A673 (cell line): ENCODE measurements at regions not wholly inside any gene's neighbourhood (a gene's known extent, or its start where the extent isn't known, plus 50 kb on each side); places are given as distances from the start of the nearest gene placed in this dataset.
A peak's percentile ranks its signal among the peaks of the same experiment; 100 is the strongest.

ENCODE experiments used
- BruUV-seq: library from RNA; stranded (reverse); fragments of 400-500 nt; replicated peaks from 2 replicates; lab custom pipeline; 2021; lab: Mats Ljungman, UMichigan
- CTCF ChIA-PET: fragments of 300-600 bp; sonication (Branson Sonifier 250); formaldehyde crosslinking; loops from one replicate; lab custom pipeline; 2022; ENCODE audit warnings: antibody characterized with exemption; lab: Charles Lee
- POLR2A ChIA-PET: fragments of 300-600 bp; sonication (Branson Sonifier 250); formaldehyde crosslinking; loops from one replicate; lab custom pipeline; 2022; ENCODE audit warnings: antibody characterized with exemption; ENCODE audit not compliant: low non-redundant PET; lab: Charles Lee
- DNase-seq: peaks from one replicate; pipeline ENCODE4 v3.0.0-alpha.2; 2015; ENCODE audit warnings: low spot score
- H3K27ac ChIP-seq: fragments of 200-600 bp; sonication (generic); 2 replicates; pipeline ENCODE4 v1.5.1; 2016; ENCODE audit warnings: mixed run types, low read depth, mild to moderate bottlenecking, mixed read lengths, antibody characterized with exemption, low read length; ENCODE audit not compliant: poor library complexity, severe bottlenecking
- H3K27me3 ChIP-seq: fragments of 200-600 bp; sonication (generic); replicated peaks from 2 replicates; pipeline ENCODE4 v1.6.1; 2017; ENCODE audit warnings: mixed run types, low read depth, mild to moderate bottlenecking, mixed read lengths, antibody characterized with exemption, low read length; ENCODE audit not compliant: insufficient read depth, poor library complexity
- H3K36me3 ChIP-seq: fragments of 200-600 bp; sonication (generic); 2 replicates; pipeline ENCODE4 v1.6.1; 2016; ENCODE audit warnings: mixed run types, mild to moderate bottlenecking, mixed read lengths, antibody characterized with exemption, low read length; ENCODE audit not compliant: insufficient read depth, poor library complexity, severe bottlenecking
- H3K4me1 ChIP-seq: fragments of 200-600 bp; sonication (generic); 2 replicates; pipeline ENCODE4 v1.6.1; 2017; ENCODE audit warnings: mixed run types, mild to moderate bottlenecking, mixed read lengths, antibody characterized with exemption, low read length; ENCODE audit not compliant: insufficient read depth, poor library complexity, severe bottlenecking
- H3K4me3 ChIP-seq: fragments of 200-600 bp; sonication (generic); 2 replicates; pipeline ENCODE4 v1.5.1; 2016; ENCODE audit warnings: low read depth, mixed run types, mild to moderate bottlenecking, mixed read lengths, low read length; ENCODE audit not compliant: poor library complexity, severe bottlenecking
- H3K9me3 ChIP-seq: fragments of 200-600 bp; sonication (generic); 2 replicates; pipeline ENCODE4 v1.6.1; 2016; ENCODE audit warnings: mixed run types, low read depth, mild to moderate bottlenecking, mixed read lengths, antibody characterized with exemption, low read length; ENCODE audit not compliant: poor library complexity, severe bottlenecking
- EZH2 ChIP-seq: fragments of 200-600 bp; sonication (generic); IDR thresholded peaks from 2 replicates; pipeline ENCODE4 v1.6.1; 2017; ENCODE audit warnings: borderline replicate concordance, low read depth, mild to moderate bottlenecking, mixed read lengths, antibody characterized with exemption, low read length; ENCODE audit not compliant: poor library complexity, severe bottlenecking
- intact Hi-C: fragments of 100-400 bp; cut with micrococcal nuclease; formaldehyde crosslinking; loops from one replicate; pipeline ENCODE4 v1.10.0; 2022; ENCODE audit not compliant: unreplicated experiment
- TF ChIP-seq, protein P1 (sequence below): fragments of 300-800, 200-600 bp; sonication (generic); conservative IDR thresholded peaks from 2 replicates; pipeline ENCODE4 v1.5.1; 2017; ENCODE audit warnings: low read depth, mild to moderate bottlenecking, antibody characterized with exemption, low read length, moderate library complexity, mixed read lengths

DNA sequence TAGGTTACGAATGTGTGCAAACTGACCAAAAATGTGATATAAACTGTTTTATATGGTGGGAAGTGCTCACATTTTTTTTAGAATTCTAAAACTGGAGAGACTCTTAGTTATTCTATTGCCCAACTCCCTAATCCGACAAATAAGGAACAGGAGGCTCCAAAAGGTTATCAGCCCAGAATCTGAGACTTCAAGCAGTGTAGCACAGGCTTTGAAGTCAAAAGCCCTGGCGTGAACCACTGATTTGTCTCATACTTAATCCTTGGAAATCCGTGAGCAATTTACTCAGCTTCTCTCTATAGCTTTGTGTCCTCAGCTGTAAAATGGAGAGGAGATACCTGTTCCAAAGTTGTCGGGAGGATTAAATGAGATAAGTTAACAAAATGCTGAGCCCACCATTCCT, 368.8 kb upstream of the SASH1 start:
- TF ChIP-seq, protein P1, sequence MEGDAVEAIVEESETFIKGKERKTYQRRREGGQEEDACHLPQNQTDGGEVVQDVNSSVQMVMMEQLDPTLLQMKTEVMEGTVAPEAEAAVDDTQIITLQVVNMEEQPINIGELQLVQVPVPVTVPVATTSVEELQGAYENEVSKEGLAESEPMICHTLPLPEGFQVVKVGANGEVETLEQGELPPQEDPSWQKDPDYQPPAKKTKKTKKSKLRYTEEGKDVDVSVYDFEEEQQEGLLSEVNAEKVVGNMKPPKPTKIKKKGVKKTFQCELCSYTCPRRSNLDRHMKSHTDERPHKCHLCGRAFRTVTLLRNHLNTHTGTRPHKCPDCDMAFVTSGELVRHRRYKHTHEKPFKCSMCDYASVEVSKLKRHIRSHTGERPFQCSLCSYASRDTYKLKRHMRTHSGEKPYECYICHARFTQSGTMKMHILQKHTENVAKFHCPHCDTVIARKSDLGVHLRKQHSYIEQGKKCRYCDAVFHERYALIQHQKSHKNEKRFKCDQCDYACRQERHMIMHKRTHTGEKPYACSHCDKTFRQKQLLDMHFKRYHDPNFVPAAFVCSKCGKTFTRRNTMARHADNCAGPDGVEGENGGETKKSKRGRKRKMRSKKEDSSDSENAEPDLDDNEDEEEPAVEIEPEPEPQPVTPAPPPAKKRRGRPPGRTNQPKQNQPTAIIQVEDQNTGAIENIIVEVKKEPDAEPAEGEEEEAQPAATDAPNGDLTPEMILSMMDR: no peak
- TF ChIP-seq EZH2: no peak
- Histone ChIP-seq H3K4me3 (no peak overlapping the region), H3K27me3 (no peaks in the 10 kb centered on the region), H3K27ac (no peak overlapping the region), H3K36me3 (no peaks in the 10 kb centered on the region), H3K9me3 (no peaks in the 10 kb centered on the region), H3K4me1 (no peaks in the 10 kb centered on the region)
- no TSS peak for BruUV-seq
- intact Hi-C loops: loop anchor here (10.0 kb wide), 1 partner anchor 579 kb away; no protein-coding TSS in a partner anchor
- POLR2A ChIA-PET: no interaction called here
- DNase-seq: no peak
- CTCF ChIA-PET: interaction anchor here (0.7 kb wide), 1 partner anchor 467 kb away, joined by 3 read pairs; no protein-coding TSS in a partner anchor

DNA sequence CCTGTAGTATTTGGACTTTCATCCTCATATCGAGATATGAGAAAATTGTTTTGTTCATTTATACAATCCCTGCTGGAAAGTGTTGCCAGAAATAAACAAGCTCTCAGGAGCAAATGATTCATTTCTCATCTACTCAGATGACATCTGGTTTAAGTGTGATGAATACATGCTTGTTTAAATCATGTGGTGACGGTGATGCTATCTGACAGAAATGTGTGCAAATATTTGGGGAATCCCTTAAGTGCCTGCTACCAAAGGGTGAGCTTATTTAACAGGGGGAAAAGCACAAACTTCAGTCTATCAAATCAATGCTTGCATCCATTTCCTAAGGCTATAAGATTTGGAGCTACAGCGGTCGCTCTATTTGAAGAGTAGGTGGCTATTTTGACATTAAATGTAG, 368.3 kb upstream of the SASH1 start:
- Histone ChIP-seq H3K27ac (no peak overlapping the region), H3K9me3 (no peaks in the 10 kb centered on the region), H3K27me3 (no peaks in the 10 kb centered on the region), H3K4me3 (no peak overlapping the region), H3K36me3 (no peaks in the 10 kb centered on the region), H3K4me1 (no peaks in the 10 kb centered on the region)
- TF ChIP-seq EZH2: no peak
- TF ChIP-seq, protein P1: no peak
- BruUV-seq: no TSS peak
- intact Hi-C loops: loop anchor here (10.0 kb wide), 1 partner anchor 580 kb away; no protein-coding TSS in a partner anchor
- ChIA-PET POLR2A (no interaction called here), CTCF (no interaction called here)
- peak; percentile 28 for DNase-seq

DNA sequence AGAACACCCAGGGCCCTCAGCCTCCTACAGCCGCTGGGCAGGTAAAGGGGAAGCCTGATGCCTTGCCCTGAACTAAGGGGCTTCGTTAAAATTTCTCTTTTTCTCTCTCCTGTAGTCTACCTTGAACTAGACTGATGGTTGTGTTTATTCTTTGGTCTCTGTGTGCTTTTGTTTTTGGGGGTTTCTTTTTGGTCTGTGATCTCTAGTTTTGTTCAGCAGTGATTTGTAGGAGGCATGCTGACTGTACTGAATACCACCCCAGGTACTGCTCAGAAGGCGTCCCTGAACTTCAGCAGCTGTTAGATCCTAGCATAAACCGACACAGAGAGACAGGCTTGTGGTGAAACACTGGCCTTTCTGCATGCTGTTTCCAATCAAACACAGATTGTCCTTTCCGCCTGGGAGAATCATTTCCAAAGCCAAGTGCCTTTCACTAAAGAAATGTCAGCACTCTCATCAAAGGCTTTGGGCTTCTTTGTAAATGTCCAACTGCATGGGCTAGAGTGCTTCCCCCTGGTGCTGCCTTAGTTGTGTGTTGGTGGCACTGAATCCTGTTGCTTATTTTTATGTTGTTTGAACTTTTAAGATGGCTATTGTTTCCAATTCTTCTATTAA, 364.7 kb upstream of the SASH1 start:
- no peak for TF ChIP-seq EZH2
- TF ChIP-seq, protein P1: no peak
- BruUV-seq: no TSS peak
- Histone ChIP-seq H3K36me3 (no peaks in the 10 kb centered on the region), H3K27ac (no peak overlapping the region), H3K4me1 (no peaks in the 10 kb centered on the region), H3K9me3 (no peaks in the 10 kb centered on the region), H3K4me3 (no peak overlapping the region), H3K27me3 (no peaks in the 10 kb centered on the region)
- intact Hi-C loops: loop anchor here (10.0 kb wide), 1 partner anchor 583 kb away; no protein-coding TSS in a partner anchor
- DNase-seq: no peak
- ChIA-PET CTCF (no interaction called here), POLR2A (no interaction called here)
